ENCODE measurements at regions not wholly inside any gene's neighbourhood (a gene's known extent, or its start where the extent isn't known, plus 50 kb on each side); places are given as distances from the start of the nearest gene placed in this dataset.

GRCh38 chr19:27901078-27901477 lies 1311.9 kb downstream of the UQCRFS1 start:
- no peak for TF ChIP-seq FOXM1 (IDR thresholded peaks at IDR 0.05; ENCODE audit: borderline replicate concordance, low read depth)
- no peak for TF ChIP-seq CREB1 (IDR thresholded peaks at IDR 0.05; ENCODE audit: low read depth)
- no peak for TF ChIP-seq RAD21 (IDR thresholded peaks at IDR 0.05; ENCODE audit: low read depth)
- TF ChIP-seq REST (IDR thresholded peaks at IDR 0.05; ENCODE audit: low read depth) = no peak
- no peak for TF ChIP-seq ZBTB7A (IDR thresholded peaks at IDR 0.05; ENCODE audit: low read depth)
- no peak for TF ChIP-seq TCF12 (IDR thresholded peaks at IDR 0.05; ENCODE audit: low read depth)
- TF ChIP-seq YY1 (IDR thresholded peaks at IDR 0.05; ENCODE audit: low read depth) = no peak
- no peak for TF ChIP-seq TAF1 (IDR thresholded peaks at IDR 0.05; ENCODE audit: low read depth)
- no peak for TF ChIP-seq EP300 (IDR thresholded peaks at IDR 0.05; ENCODE audit: borderline replicate concordance)
- TF ChIP-seq MAX (IDR thresholded peaks at IDR 0.05) = no peak

Data from Ishikawa (cell line).